GM19468 (cell line): ENCODE measurements at regions not wholly inside any gene's neighbourhood (a gene's known extent, or its start where the extent isn't known, plus 50 kb on each side); places are given as distances from the start of the nearest gene placed in this dataset.
"Not testable (repeated sequence)": the region's sequence is repeated elsewhere in the genome, so short reads cannot be mapped to it uniquely, and the experiment has no call there.

ENCODE experiments used
- ATAC-seq: cut with Tn5 transposase; IDR thresholded peaks from one replicate; pipeline ENCODE4 v1.9.1; 2021; ENCODE audit warnings: mild to moderate bottlenecking, moderate library complexity, moderate number of reproducible peaks; ENCODE audit not compliant: unreplicated experiment; ENCODE audit errors: extremely low read depth

- no peak for ATAC-seq
Measured at GRCh38 chr11:129503646-129504045, 128.0 kb downstream of the BARX2 start.

GRCh38 chr11:129505266-129505665 is 129.6 kb downstream of the BARX2 start:
- ATAC-seq, result no peak

GRCh38 chr11:129508163-129508562 is 132.5 kb downstream of the BARX2 start:
- ATAC-seq, result no peak

GRCh38 chr11:129528296-129528695 is 152.6 kb downstream of the BARX2 start:
- no peak for ATAC-seq

- ATAC-seq, result no peak
Measured at GRCh38 chr11:129530154-129530895, 154.7 kb downstream of the BARX2 start.

- no peak for ATAC-seq
Measured at GRCh38 chr11:129533395-129533794, 157.7 kb downstream of the BARX2 start.

- no peak for ATAC-seq
Measured at GRCh38 chr11:129536338-129536737, 160.7 kb downstream of the BARX2 start.

GRCh38 chr11:129538323-129538722 is 162.7 kb downstream of the BARX2 start:
- ATAC-seq, result no peak

GRCh38 chr11:129543515-129544290 is 168.1 kb downstream of the BARX2 start:
- ATAC-seq, result no peak

- ATAC-seq, result no peak
Measured at GRCh38 chr11:129544691-129545090, 169.0 kb downstream of the BARX2 start.

GRCh38 chr11:129546266-129546665 is 170.6 kb downstream of the BARX2 start:
- ATAC-seq, result no peak

GRCh38 chr11:129557421-129557820 is 181.8 kb downstream of the BARX2 start:
- ATAC-seq, result no peak

- no peak for ATAC-seq
Measured at GRCh38 chr11:129569007-129569406, 193.4 kb downstream of the BARX2 start.

GRCh38 chr11:129572667-129573066 is 197.0 kb downstream of the BARX2 start:
- not testable (repeated sequence) for ATAC-seq

- no peak for ATAC-seq
Measured at GRCh38 chr11:129573161-129573560, 197.5 kb downstream of the BARX2 start.

- no peak for ATAC-seq
Measured at GRCh38 chr11:129574431-129574830, 198.8 kb downstream of the BARX2 start.

GRCh38 chr11:129576652-129577051 is 201.0 kb downstream of the BARX2 start:
- no peak for ATAC-seq

- no peak for ATAC-seq
Measured at GRCh38 chr11:129578006-129578405, 202.4 kb downstream of the BARX2 start.

GRCh38 chr11:129580278-129580677 is 204.6 kb downstream of the BARX2 start:
- no peak for ATAC-seq

GRCh38 chr11:129584316-129584715 is 208.7 kb downstream of the BARX2 start:
- ATAC-seq, result no peak

GRCh38 chr11:129589190-129589860 is 213.7 kb downstream of the BARX2 start:
- no peak for ATAC-seq
